ENCODE measurements at regions not wholly inside any gene's neighbourhood (a gene's known extent, or its start where the extent isn't known, plus 50 kb on each side); places are given as distances from the start of the nearest gene placed in this dataset.
A peak's percentile ranks its signal among the peaks of the same experiment; 100 is the strongest.
"Not testable (repeated sequence)": the region's sequence is repeated elsewhere in the genome, so short reads cannot be mapped to it uniquely, and the experiment has no call there.

GRCh38 chr2:242048479-242048878, 178.9 kb downstream of the RTP5 start:
- no peak for DNase-seq (ENCODE audit: low read depth)

- DNase-seq (ENCODE audit: low read depth), result not testable (repeated sequence)
These were observed 180.0 kb downstream of the RTP5 start for GRCh38 chr2:242049492-242049891.

GRCh38 chr2:242051463-242051862, 181.9 kb downstream of the RTP5 start:
- DNase-seq (ENCODE audit: low read depth), result no peak

GRCh38 chr2:242052421-242052820, 182.9 kb downstream of the RTP5 start:
- no peak for DNase-seq (ENCODE audit: low read depth)

GRCh38 chr2:242053921-242054320, 184.4 kb downstream of the RTP5 start:
- no peak for DNase-seq (ENCODE audit: low read depth)

GRCh38 chr2:242054406-242054805, 184.9 kb downstream of the RTP5 start:
- DNase-seq (ENCODE audit: low read depth), result no peak

GRCh38 chr2:242054881-242055801, 185.6 kb downstream of the RTP5 start:
- DNase-seq (ENCODE audit: low read depth), result no peak

- DNase-seq (ENCODE audit: low read depth), result no peak
These were observed 186.5 kb downstream of the RTP5 start for GRCh38 chr2:242056026-242056425.

- DNase-seq (ENCODE audit: low read depth), result no peak
These were observed 187.3 kb downstream of the RTP5 start for GRCh38 chr2:242056785-242057184.

GRCh38 chr2:242057379-242058040, 188.0 kb downstream of the RTP5 start:
- no peak for DNase-seq (ENCODE audit: low read depth)

GRCh38 chr2:242058116-242058680, 188.7 kb downstream of the RTP5 start:
- no peak for DNase-seq (ENCODE audit: low read depth)

- DNase-seq (ENCODE audit: low read depth), result no peak
These were observed 190.0 kb downstream of the RTP5 start for GRCh38 chr2:242059566-242059965.

- peak; percentile 56 for DNase-seq (ENCODE audit: low read depth)
These were observed 190.8 kb downstream of the RTP5 start for GRCh38 chr2:242060212-242060835.

GRCh38 chr2:242061930-242062329, 192.4 kb downstream of the RTP5 start:
- DNase-seq (ENCODE audit: low read depth), result not testable (repeated sequence)

GRCh38 chr2:242063436-242063835, 193.9 kb downstream of the RTP5 start:
- DNase-seq (ENCODE audit: low read depth), result no peak

- no peak for DNase-seq (ENCODE audit: low read depth)
These were observed 194.3 kb downstream of the RTP5 start for GRCh38 chr2:242063850-242064249.

GRCh38 chr2:242064364-242065250, 195.1 kb downstream of the RTP5 start:
- DNase-seq (ENCODE audit: low read depth), result no peak

GRCh38 chr2:242065426-242065825, 195.9 kb downstream of the RTP5 start:
- no peak for DNase-seq (ENCODE audit: low read depth)

GRCh38 chr2:242069018-242069417, 199.5 kb downstream of the RTP5 start:
- DNase-seq (ENCODE audit: low read depth), result no peak

- DNase-seq (ENCODE audit: low read depth), result peak; percentile 37
These were observed 200.4 kb downstream of the RTP5 start for GRCh38 chr2:242069938-242070395.

GRCh38 chr2:242070726-242071125, 201.2 kb downstream of the RTP5 start:
- DNase-seq (ENCODE audit: low read depth), result not testable (repeated sequence)
